ENCODE measurements at regions not wholly inside any gene's neighbourhood (a gene's known extent, or its start where the extent isn't known, plus 50 kb on each side); places are given as distances from the start of the nearest gene placed in this dataset.

- DNase-seq (ENCODE audit: low read depth): no peak
- H3K4me3 ChIP-seq (ENCODE audit: low read depth, low read length): no peak overlapping the region
- no peak for TF ChIP-seq CTCF (IDR thresholded peaks at IDR 0.05; ENCODE audit: low read depth, low read length, missing control alignments)
Observed at GRCh38 chr18:71523483-71524435, 1020.4 kb downstream of the CBLN2 start.

DNA sequence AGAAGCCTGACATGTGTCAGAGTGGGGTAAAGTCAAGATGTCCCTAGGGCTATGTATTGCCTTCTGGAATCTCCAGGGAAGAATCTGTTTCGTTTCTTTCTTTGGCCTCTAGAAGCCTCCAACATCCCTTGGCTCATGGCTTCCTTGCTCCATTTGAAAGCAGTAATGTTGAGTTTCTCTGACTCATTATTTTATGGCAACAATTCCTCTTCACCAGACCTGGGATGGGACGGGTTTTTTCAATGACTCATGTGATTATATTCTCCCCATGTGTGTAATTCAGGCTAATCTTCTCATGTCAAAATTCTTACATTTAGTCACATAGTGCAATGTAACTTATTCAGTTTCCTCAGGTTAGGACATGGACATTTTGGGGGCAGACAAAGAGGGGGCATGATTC lies 1038.6 kb downstream of the CBLN2 start:
- H3K4me3 ChIP-seq (ENCODE audit: low read depth, low read length): no peak overlapping the region
- TF ChIP-seq CTCF (IDR thresholded peaks at IDR 0.05; ENCODE audit: low read depth, low read length, missing control alignments): no peak
- no peak for DNase-seq (ENCODE audit: low read depth)

DNA sequence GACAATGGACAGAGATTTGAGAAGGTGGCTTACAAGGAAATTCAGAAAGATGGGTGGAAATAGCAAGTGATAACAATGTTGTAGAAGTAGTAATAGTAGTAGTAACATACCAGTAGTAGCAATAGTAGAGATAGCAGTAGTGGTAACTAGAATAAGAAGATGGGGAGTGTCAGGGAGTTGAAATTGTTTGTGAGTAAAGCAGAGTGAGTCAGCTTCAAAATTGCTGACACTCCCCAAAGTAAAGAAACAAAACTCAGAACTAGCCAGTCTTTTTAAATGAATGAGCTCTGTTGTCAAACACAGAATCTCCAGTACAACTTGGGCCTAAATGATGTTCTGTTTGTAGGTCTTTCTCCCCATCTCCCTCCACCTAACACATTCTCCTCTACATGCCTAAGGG lies 1040.9 kb downstream of the CBLN2 start:
- DNase-seq (ENCODE audit: low read depth): no peak
- TF ChIP-seq CTCF (IDR thresholded peaks at IDR 0.05; ENCODE audit: low read depth, low read length, missing control alignments): no peak
- no peak overlapping the region for H3K4me3 ChIP-seq (ENCODE audit: low read depth, low read length)

DNA sequence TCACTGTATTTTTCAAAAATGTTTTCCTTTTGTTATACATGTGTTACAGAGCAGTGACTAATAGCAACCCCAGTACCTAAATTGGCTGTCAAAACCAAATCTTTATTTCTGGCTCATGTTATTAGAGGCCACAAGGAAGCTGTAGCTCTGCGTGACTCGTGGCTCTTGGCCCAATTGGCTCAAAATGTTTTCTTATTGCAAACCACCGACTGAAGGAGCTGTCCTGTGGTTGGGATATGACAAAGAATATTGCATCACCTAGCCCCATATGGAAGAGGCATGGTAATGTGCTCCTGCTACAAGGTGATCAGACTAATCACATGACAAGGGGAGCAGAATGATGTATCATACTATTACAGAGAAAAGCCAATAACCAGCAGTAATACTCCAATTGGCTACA lies 1058.5 kb downstream of the CBLN2 start:
- TF ChIP-seq CTCF (IDR thresholded peaks at IDR 0.05; ENCODE audit: low read depth, low read length, missing control alignments): no peak
- no peak overlapping the region for H3K4me3 ChIP-seq (ENCODE audit: low read depth, low read length)
- no peak for DNase-seq (ENCODE audit: low read depth)

DNA sequence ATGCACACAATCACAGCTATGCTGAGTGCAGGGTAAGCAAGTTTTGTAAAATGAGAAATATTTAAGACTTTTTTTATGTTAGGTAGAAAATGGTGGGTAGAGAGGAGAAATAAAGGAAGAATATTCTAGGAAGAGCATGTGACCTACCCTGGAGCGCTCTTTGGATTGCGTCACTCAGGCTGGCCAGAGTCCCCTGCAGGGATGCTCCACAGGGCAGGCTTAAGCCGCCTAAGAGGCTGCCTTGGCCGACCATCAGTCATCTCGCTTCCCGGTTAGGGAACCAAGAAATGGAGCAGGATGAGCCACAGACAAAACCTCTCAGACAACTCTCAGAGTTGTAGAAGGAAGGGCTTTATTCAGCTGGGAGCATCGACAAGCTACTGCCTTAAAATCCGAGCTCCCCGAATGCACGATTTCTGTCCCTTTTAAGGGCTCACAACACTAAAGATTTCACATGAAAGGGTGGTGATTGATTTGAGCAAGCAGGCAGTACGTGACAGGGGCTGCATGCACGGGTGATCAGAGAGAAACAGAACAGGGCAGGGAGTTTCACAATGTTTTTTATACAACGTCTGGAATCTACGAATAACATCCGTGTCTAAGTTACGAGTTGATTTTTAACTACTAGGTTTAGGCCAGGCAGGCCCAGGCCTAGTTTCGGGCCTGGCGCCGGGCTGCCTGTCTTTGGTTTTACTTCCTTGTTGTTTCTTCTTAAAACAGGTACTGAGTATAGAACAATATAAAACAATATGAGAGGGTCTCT lies 1072.0 kb downstream of the CBLN2 start:
- TF ChIP-seq CTCF (IDR thresholded peaks at IDR 0.05; ENCODE audit: low read depth, low read length, missing control alignments): no peak

DNA sequence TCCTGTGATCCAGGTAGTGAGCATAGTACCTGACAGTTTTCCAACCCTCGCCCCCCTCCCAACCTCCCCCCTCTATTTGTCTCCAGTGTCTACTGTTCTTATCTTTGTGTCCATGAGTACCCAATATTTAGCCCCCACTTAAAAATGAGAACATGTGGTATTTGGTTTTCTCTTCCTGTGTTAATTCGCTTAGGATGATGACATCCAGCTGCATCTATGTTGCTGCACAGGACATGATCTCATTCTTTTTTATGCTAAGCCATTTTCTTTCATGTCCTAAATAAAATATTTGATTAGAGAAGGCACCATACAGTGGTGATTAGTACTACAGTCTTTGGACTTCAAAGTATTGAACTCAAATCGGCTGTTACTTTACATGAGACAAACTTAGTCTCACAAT lies 1087.9 kb downstream of the CBLN2 start:
- no peak for TF ChIP-seq CTCF (IDR thresholded peaks at IDR 0.05; ENCODE audit: low read depth, low read length, missing control alignments)
- no peak for DNase-seq (ENCODE audit: low read depth)
- H3K4me3 ChIP-seq (ENCODE audit: low read depth, low read length): no peak overlapping the region

More for the DNA sequence above, 1072.0 kb downstream of the CBLN2 start:
- no peak for DNase-seq (ENCODE audit: low read depth)
- H3K4me3 ChIP-seq (ENCODE audit: low read depth, low read length): no peak overlapping the region
